ENCODE measurements at regions not wholly inside any gene's neighbourhood (a gene's known extent, or its start where the extent isn't known, plus 50 kb on each side); places are given as distances from the start of the nearest gene placed in this dataset.

- no peak for DNase-seq (ENCODE audit: low spot score)
Observed at GRCh38 chr6:143621876-143622605, 55.7 kb upstream of the PHACTR2 start.

GRCh38 chr6:143621159-143621873 is 56.4 kb upstream of the PHACTR2 start:
- no peak for DNase-seq (ENCODE audit: low spot score)

- DNase-seq (ENCODE audit: low spot score): no peak
Observed at GRCh38 chr6:143620447-143620846, 57.3 kb upstream of the PHACTR2 start.

GRCh38 chr6:143619824-143620401 is 57.9 kb upstream of the PHACTR2 start:
- no peak for DNase-seq (ENCODE audit: low spot score)

GRCh38 chr6:143616741-143617140 is 61.0 kb upstream of the PHACTR2 start:
- no peak for DNase-seq (ENCODE audit: low spot score)

- no peak for DNase-seq (ENCODE audit: low spot score)
Observed at GRCh38 chr6:143615785-143616184, 62.0 kb upstream of the PHACTR2 start.

GRCh38 chr6:143614235-143614634 is 63.5 kb upstream of the PHACTR2 start:
- no peak for DNase-seq (ENCODE audit: low spot score)

GRCh38 chr6:143613749-143614148 is 64.0 kb upstream of the PHACTR2 start:
- DNase-seq (ENCODE audit: low spot score): no peak

GRCh38 chr6:143612186-143612585 is 65.6 kb upstream of the PHACTR2 start:
- DNase-seq (ENCODE audit: low spot score): no peak

GRCh38 chr6:143611580-143611979 is 66.2 kb upstream of the PHACTR2 start:
- no peak for DNase-seq (ENCODE audit: low spot score)

- DNase-seq (ENCODE audit: low spot score): no peak
Observed at GRCh38 chr6:143609972-143610371, 67.8 kb upstream of the PHACTR2 start.

GRCh38 chr6:143609501-143609900 is 68.3 kb upstream of the PHACTR2 start:
- no peak for DNase-seq (ENCODE audit: low spot score)

- no peak for DNase-seq (ENCODE audit: low spot score)
Observed at GRCh38 chr6:143608906-143609305, 68.9 kb upstream of the PHACTR2 start.

- no peak for DNase-seq (ENCODE audit: low spot score)
Observed at GRCh38 chr6:143607974-143608373, 69.8 kb upstream of the PHACTR2 start.

- no peak for DNase-seq (ENCODE audit: low spot score)
Observed at GRCh38 chr6:143607168-143607567, 70.6 kb upstream of the PHACTR2 start.

GRCh38 chr6:143605906-143606521 is 71.8 kb upstream of the PHACTR2 start:
- no peak for DNase-seq (ENCODE audit: low spot score)

GRCh38 chr6:143603455-143603854 is 74.3 kb upstream of the PHACTR2 start:
- no peak for DNase-seq (ENCODE audit: low spot score)

GRCh38 chr6:143601504-143601903 is 76.3 kb upstream of the PHACTR2 start:
- no peak for DNase-seq (ENCODE audit: low spot score)

- DNase-seq (ENCODE audit: low spot score): no peak
Observed at GRCh38 chr6:143600821-143601220, 76.9 kb upstream of the PHACTR2 start.

GRCh38 chr6:143598466-143599080 is 79.2 kb upstream of the PHACTR2 start:
- no peak for DNase-seq (ENCODE audit: low spot score)

- no peak for DNase-seq (ENCODE audit: low spot score)
Observed at GRCh38 chr6:143596866-143597265, 80.9 kb upstream of the PHACTR2 start.

- DNase-seq (ENCODE audit: low spot score): no peak
Observed at GRCh38 chr6:143595251-143596036, 82.3 kb upstream of the PHACTR2 start.
